ENCODE measurements at regions not wholly inside any gene's neighbourhood (a gene's known extent, or its start where the extent isn't known, plus 50 kb on each side); places are given as distances from the start of the nearest gene placed in this dataset.

DNA sequence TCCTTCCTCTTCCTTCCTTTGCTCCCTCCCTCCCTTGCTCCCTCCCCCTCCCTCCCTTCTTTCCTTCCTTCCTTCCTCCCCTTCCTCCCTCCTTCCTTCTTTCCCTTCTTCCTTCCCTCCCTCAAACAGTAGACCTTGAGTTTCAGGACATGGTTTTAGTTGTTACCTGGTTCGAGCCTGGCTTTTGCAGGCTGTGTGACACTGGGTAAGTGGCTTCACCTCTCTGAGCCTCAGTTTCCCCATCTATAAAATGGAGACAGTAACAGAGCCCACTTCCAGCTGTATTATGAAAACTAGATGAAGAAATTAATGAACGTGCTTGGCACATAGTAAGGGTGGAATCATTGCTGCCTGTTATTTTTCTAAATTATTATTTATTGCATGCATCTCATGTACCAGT lies 171.0 kb upstream of the LHX5 start:
- Histone ChIP-seq H3K4me3 (ENCODE audit: low read depth, low read length) (no peak overlapping the region), H3K27me3 (replicated peaks) (peaks cover 9% of the 10 kb centered on the region), H3K36me3 (replicated peaks) (no peaks in the 10 kb centered on the region), H3K27ac (no peak overlapping the region)
- no peak for DNase-seq
- TF ChIP-seq, protein P1, sequence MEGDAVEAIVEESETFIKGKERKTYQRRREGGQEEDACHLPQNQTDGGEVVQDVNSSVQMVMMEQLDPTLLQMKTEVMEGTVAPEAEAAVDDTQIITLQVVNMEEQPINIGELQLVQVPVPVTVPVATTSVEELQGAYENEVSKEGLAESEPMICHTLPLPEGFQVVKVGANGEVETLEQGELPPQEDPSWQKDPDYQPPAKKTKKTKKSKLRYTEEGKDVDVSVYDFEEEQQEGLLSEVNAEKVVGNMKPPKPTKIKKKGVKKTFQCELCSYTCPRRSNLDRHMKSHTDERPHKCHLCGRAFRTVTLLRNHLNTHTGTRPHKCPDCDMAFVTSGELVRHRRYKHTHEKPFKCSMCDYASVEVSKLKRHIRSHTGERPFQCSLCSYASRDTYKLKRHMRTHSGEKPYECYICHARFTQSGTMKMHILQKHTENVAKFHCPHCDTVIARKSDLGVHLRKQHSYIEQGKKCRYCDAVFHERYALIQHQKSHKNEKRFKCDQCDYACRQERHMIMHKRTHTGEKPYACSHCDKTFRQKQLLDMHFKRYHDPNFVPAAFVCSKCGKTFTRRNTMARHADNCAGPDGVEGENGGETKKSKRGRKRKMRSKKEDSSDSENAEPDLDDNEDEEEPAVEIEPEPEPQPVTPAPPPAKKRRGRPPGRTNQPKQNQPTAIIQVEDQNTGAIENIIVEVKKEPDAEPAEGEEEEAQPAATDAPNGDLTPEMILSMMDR (IDR thresholded peaks at IDR 0.05; ENCODE audit: low read depth, low read length, missing control alignments), result no peak
- in situ Hi-C loops (cut with HindIII; ENCODE audit: low pct_ligation_motif_present, low sequenced_read_pairs), result no loop called here

DNA sequence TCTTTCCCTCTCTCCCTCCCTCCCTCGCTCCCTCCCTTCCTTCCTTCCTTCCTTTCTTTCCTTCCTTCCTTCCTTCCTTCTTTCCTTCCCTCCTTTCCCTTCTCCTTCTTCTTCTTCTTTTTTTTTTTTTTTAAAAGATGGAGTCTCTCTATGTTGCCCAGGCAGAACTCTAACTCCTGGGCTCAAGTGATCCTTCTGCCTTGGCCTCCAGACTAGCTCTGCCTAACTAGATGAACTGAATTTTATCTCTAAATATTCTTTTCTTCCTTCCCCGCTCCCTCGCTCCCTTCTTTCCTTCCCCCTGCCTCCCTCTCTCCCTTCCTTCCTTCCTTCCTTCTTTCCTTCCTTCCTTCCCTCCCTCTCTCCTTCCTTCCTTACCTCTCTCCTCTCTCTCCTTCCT lies 170.5 kb upstream of the LHX5 start:
- Histone ChIP-seq H3K4me3 (ENCODE audit: low read depth, low read length) (no peak overlapping the region), H3K36me3 (replicated peaks) (no peaks in the 10 kb centered on the region), H3K27ac (no peak overlapping the region), H3K27me3 (replicated peaks) (peaks cover 11% of the 10 kb centered on the region)
- in situ Hi-C loops (cut with HindIII; ENCODE audit: low pct_ligation_motif_present, low sequenced_read_pairs), result no loop called here
- TF ChIP-seq, protein P1 (IDR thresholded peaks at IDR 0.05; ENCODE audit: low read depth, low read length, missing control alignments), result no peak
- DNase-seq, result no peak

DNA sequence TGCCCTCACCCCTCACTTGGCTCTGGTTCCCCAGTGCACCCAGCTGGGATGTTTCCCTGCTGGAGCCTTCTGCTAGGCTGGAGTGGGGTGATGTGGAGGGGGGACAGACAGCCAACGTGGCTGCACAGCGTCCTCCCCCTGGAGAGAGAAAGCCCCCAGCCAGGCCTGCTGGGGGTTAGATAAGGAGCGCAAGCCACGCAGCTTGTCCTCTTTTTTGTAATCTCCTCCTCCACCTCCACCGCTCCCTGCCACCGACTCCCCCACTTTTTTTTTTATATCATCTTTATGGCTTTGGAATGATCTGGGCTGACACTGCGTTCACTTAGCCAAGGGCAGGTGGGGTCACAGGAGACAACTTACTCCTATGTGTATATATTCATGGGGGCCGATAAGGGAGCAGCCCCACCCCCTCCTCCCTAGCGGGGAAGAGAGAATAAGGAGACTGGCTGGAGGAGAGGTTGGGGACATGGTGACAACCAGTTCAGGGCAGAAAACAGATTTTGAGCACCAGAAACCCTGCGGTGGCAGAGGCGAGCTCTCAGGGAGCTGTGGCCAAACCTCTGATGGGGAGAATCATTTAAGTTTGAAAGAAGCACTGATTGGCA lies 169.9 kb upstream of the LHX5 start:
- H3K36me3 ChIP-seq (replicated peaks), result no peaks in the 10 kb centered on the region
- in situ Hi-C loops (cut with HindIII; ENCODE audit: low pct_ligation_motif_present, low sequenced_read_pairs), result no loop called here
- DNase-seq, result no peak
- peaks cover 11% of the 10 kb centered on the region for H3K27me3 ChIP-seq (replicated peaks)
- no peak overlapping the region for H3K4me3 ChIP-seq (ENCODE audit: low read depth, low read length)
- no peak overlapping the region for H3K27ac ChIP-seq
- TF ChIP-seq, protein P1 (IDR thresholded peaks at IDR 0.05; ENCODE audit: low read depth, low read length, missing control alignments), result no peak

DNA sequence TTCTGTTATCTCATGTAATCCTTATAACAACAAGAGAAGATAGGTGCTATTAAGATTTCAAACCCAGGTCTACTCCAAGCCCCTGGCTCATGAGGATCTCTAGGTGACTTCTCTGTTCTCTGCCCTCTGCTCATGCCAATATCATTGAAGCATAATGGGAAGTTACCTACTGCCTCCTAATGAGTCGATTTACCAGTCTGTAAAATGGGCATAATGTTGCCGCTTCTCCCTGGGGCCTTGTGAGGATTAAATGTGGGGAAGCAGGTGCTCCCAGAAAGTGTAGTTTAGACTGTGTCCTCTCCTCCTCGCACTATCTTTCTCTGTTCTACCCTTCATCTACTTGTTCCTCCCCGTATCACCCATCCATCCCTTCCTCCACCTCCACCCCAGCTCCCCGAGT lies 169.2 kb upstream of the LHX5 start:
- TF ChIP-seq, protein P1 (IDR thresholded peaks at IDR 0.05; ENCODE audit: low read depth, low read length, missing control alignments), result no peak
- DNase-seq, result no peak
- H3K4me3 ChIP-seq (ENCODE audit: low read depth, low read length), result no peak overlapping the region
- in situ Hi-C loops (cut with HindIII; ENCODE audit: low pct_ligation_motif_present, low sequenced_read_pairs), result no loop called here
- no peak overlapping the region for H3K27ac ChIP-seq
- H3K27me3 ChIP-seq (replicated peaks), result peaks cover 11% of the 10 kb centered on the region
- H3K36me3 ChIP-seq (replicated peaks), result no peaks in the 10 kb centered on the region

DNA sequence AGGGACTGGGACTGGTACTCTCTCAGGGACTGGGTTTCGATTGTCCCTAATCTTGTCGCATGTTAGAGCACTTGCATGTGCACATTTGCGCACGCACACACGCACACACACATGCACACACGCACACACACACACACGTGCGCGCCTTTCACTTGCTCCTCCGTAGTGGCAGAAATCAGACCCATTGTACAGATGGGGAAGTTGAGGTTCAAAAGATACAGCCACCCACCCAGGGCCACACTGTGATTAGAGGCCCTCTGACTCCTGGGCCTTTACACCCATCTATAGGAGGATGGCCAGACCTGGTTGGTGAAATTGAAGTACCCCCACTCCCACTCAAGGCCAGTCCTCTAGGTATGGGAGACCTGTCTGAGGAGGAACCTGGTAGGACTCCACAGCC lies 167.8 kb upstream of the LHX5 start:
- no peak for DNase-seq
- Histone ChIP-seq H3K36me3 (replicated peaks) (no peaks in the 10 kb centered on the region), H3K27me3 (replicated peaks) (peaks cover 9% of the 10 kb centered on the region), H3K27ac (no peak overlapping the region), H3K4me3 (ENCODE audit: low read depth, low read length) (no peak overlapping the region)
- TF ChIP-seq, protein P1 (IDR thresholded peaks at IDR 0.05; ENCODE audit: low read depth, low read length, missing control alignments), result no peak
- in situ Hi-C loops (cut with HindIII; ENCODE audit: low pct_ligation_motif_present, low sequenced_read_pairs), result no loop called here

DNA sequence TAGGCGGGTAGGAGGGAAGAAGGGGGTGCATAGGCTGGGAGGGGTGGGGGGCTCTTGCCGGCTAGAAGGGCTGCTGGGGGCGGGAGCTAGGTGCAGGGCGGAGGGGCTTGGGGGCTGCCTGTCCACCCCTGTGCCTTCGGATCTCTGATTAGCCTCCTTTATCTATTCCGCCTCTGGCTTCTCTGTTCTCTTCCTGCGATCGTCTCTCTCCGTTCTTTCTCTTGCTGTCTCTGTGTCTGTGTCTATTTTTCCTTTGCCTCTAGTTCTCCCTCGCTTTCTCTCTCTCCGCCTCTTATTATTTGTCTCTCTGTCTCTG lies 166.7 kb upstream of the LHX5 start:
- no peak overlapping the region for H3K27ac ChIP-seq
- peaks cover 9% of the 10 kb centered on the region for H3K27me3 ChIP-seq (replicated peaks)
- DNase-seq, result no peak
- in situ Hi-C loops (cut with HindIII; ENCODE audit: low pct_ligation_motif_present, low sequenced_read_pairs), result no loop called here
- TF ChIP-seq, protein P1 (IDR thresholded peaks at IDR 0.05; ENCODE audit: low read depth, low read length, missing control alignments), result no peak
- H3K4me3 ChIP-seq (ENCODE audit: low read depth, low read length), result no peak overlapping the region
- no peaks in the 10 kb centered on the region for H3K36me3 ChIP-seq (replicated peaks)

Data from brain microvascular endothelial cell (primary cell).